ENCODE measurements at regions not wholly inside any gene's neighbourhood (a gene's known extent, or its start where the extent isn't known, plus 50 kb on each side); places are given as distances from the start of the nearest gene placed in this dataset.
"Not testable (repeated sequence)": the region's sequence is repeated elsewhere in the genome, so short reads cannot be mapped to it uniquely, and the experiment has no call there.

DNA sequence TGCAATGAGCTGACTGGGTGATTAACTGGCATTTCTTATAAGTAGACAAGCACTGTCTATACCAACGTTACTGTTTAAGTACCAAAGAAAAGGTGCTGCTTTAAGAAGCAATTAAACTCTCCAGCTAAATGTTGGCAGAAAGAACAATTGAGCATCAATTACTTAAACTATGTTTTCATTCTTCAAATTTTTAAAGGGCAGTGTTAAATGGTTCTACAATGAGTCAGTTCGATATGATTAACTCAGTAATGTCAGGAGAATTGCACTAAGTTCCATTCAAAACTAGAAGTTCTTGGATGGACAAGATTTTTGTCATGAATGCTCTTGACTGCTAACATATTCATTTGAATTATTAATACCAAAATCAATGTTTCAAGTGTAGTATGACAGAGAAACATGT is 593.7 kb downstream of the DNAH5 start:
- no peak for DNase-seq

DNA sequence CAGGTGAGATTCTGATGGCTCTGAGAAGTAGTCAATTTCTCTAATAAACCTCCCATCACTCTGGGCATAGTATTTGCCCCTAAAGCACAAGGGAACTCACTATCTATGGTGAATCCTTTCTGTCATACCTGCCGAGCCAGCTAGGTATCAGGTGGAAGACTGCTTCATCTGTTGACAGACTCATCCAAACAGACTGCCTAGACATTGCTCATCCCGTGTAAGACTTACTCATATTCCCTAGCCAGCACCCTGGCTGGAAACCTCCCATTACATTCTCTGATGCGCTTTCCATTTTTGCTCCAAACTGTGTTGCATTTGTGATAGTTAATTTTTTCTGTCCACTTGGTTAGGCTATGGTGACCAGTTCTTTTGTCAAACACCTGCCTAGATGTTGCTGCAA is 595.9 kb downstream of the DNAH5 start:
- no peak for DNase-seq

DNA sequence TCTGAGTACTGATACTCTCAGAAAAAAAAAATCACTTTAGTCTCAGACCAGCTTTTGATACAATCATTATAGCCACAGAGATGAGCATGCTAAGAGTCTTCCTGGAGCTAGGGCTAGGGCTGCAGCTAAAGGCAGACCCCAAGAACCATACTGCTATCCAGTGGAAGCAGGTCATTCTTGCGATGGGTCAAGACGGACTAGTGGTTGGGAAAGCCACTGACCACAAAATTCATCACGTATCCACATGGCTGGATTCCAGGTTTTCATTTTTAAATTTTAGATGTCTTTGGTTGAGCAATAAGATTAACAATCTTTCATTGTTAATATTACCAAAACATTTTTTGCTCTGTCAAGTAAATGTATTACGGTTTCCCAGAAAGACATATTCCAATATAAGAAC is 598.1 kb downstream of the DNAH5 start:
- DNase-seq = no peak

DNA sequence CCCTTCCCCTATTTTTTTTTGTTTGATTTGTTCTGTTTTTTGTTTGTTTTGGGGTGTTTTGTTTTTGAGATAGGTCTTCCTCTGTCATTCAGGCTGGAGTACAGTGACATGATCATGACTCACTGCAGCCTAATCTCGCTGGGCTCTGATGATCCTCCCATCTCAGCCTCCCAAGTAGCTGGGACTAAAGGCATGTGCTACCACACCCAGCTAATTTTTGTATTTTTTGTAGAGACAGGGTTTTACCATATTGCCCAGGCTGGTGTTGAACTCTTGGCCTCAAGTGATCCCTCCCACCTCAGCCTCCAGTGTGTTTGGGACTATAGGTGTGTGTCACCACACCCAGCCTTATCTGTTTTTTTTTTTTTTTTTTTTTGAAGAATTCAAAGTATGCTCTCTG is 605.4 kb downstream of the DNAH5 start:
- DNase-seq = no peak

DNA sequence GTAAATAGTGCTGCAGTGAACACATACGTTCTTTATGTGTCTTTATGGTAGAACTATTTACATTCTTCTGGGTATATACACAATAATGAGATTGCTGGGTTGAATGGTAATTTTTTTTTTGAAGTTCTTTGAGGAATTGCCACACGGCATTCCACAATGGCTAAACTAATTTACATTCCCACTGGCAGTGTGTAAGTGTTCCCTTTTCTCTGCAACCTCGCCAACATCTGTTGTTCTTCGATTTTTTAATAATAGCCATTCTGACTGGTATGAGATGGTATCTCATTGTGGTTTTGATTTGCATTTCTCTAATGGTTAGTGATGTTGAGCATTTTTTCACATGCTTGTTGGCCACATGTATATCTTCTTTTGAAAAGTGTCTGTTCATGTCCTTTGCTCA is 609.5 kb downstream of the DNAH5 start:
- not testable (repeated sequence) for DNase-seq

DNA sequence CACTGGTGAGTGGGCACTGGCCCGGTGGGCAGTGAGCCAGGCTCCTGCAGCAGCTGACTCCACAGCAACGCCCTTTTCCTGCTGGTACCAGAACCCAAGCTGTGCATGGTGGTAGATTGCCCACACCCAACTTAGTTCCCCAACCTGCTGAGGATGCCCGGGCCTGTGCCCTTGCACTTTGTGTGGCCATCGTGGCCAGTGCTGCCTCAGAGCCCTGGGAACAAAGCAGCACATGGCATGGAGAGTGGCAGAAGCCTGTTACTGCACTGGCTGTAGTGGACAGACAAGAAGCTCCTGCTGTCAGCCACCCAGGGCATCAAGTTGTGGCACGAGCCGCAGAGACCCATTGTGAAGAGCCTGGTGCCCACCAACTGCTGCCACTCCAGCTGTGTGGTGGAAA is 612.9 kb downstream of the DNAH5 start:
- no peak for DNase-seq

DNA sequence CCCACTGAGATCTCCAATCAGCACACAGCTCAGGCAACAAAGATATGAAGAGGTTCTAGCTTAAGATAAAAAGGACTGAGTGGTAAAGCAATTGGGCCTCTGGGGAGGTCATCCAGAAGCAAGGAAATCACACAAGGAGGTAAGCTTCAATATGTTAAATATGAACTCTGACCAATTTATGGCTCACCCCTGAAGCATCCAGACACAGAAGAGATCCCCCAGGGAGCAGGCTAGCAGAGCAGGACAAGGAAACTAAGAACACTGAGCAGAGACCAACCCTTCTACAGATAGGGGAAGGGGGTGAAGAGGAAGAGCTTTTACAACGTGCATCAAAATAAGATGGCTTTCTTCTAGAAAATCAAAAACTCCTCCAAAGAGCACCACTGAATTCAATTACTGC is 616.2 kb downstream of the DNAH5 start:
- no peak for DNase-seq

DNA sequence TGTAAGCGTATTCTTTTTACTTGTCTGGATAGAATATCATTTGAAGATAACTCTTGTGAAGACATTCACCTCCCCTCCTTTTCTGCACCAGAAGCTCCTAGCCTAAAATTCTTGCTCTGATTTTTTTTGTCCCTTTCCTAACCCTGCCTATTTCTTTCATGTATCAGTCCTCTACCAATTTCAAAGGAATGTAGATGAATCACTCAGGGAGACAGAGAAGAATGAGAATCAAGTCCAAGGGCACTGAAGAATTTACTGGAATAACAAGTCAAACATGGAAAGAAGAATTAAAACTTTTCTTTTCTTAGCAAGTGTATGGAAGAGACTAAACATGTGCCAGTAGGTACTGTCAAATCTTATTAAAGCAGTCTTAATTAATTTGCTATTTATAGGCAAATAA is 618.7 kb downstream of the DNAH5 start:
- DNase-seq = no peak

DNA sequence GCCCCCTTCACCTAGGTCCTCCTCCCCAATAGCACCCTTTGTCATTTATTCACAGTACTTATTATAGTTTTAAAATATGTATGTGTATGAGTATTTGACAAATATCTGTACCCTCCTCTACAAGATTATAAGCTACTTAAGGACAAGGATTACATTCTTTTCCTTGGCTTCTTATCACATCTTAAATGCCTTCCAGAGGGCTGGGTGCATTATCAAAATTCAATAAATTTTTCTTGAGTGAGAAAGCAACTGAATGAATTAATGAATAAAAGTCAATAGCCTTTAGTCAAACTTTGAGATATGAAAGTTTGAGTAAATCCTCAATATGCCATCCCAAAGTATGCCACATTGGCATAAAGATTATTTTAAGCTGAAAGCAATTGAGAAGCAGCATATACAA is 621.7 kb downstream of the DNAH5 start:
- no peak for DNase-seq

DNA sequence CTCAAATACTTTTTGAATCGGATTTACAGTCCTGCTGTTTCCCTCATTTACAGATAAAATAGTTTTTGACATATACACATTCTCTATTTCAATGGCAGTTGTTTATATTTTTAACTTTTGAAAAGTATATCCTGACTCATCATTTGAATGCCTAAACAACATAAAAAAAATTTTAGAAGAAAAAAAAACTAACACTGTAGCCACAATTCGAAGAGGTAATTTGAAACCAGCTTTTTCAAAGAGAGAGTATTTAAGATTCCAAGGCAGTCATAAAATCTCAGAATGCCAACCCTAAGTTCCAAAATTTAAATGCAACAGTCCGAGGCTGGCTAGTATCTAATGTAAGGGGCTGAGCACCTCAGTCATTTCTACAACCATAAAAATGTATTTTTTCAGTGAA is 626.8 kb downstream of the DNAH5 start:
- DNase-seq = no peak

DNA sequence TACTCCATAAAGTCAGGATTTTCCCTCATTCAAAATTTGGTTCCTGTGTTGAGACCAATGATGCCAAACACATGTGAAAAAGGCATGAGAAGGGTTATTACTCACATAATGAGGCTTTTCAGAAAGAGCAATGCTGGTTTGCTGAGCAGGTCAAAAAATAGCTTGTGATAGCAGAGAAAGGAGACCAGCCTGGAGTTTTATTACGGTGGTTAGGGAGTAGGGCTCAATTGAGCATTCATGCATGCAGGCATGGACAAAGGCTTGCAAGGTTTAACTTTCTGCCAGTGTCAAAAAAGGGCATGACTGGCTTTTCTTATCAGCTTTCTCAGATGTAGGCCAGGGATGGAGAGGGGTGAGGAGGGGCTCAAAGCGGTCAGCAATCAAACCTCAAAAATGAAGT is 628.3 kb downstream of the DNAH5 start:
- no peak for DNase-seq

DNA sequence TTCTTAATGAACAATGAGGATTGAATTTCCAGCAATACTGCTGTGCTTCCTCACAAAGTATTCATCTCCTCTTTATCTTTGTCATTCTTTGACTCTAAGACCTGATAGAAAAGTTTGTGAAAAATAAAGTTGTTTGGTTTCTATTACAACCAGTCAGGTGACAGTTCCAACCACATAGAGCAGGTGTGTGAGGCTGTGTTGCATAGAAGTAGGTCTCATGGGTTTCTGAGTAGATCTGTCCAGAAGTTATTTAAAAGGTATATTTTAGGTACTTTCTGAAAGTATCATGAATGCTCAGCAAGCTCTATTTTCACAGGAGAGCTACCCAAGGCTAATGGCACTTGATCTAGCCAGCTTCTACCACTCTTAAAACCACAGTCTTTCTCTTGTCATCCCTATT is 637.0 kb downstream of the DNAH5 start:
- no peak for DNase-seq

DNA sequence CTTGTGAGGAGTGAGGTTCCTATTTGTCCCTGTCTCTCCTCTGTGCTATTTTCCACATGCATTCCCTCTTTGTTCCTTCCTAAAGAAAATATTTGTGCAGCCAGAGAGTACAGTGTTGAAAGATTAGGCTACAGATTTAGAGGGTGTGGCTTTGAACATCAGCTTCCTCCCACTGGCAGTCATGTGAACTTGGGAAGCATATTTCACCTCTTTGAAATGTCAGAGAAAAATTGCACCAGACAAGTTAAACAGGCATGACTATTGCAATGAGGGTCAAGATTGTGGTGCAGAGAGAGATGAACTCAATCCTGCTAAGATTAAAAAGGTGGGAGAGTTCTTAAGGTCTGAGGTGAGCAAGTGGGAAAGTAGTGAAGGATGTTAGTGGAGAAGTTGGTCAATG is 641.0 kb downstream of the DNAH5 start:
- no peak for DNase-seq

DNA sequence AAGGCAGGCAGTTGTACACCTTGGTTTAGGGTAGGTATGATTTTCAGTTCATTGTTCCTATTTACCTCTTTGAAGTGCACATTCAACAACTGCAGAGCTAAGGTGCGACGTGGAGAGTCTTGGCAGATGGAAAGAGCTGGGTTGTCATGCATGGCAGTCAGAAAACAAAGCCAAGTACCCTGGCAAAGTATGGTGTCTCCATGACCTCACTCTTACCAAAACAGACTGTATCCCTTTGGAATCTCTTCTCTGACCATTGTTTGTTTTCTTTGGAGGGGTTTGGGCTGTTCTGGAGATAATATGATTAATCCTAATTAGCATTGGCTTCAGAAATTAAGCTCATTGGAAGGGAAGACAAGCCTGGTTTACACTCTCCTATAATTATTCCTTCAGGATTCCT is 665.7 kb downstream of the DNAH5 start:
- no peak for DNase-seq

DNA sequence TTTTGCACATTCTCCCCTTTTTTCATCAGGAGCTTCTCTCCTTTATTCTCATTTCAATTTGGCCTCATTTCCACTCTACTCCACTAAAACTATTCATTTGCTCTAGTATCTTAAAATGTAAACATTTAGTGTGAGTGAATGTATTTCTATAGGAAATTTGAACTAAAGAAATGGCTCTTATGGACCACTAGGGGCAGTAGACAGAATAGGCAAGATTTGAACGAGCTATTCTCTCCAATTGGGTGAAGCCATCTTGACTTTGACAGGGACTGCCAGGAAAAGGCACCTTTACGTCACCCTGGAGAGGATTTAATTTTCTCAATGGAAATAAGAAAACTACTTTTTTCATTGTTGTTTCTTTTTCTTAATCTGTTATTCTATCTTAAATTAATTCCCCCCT is 666.3 kb downstream of the DNAH5 start:
- DNase-seq = no peak

DNA sequence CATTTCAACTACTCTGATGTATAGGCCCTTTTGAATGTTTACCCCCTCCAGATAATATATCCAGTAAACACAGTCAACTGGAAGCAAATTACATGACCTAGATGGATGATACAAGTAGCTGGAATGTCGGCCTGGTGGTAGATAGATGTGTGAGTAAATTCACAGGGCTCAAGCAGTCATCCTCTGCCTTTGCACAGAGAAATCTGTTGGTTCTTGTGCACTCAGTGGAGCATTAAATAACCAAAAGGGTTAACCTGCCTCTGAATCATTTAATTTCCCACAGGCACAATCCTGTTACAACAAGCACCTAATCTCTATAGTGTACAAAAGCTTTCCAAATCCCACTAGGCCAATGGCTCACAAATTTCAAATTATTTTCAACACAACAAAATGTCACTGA is 668.3 kb downstream of the DNAH5 start:
- DNase-seq = no peak

DNA sequence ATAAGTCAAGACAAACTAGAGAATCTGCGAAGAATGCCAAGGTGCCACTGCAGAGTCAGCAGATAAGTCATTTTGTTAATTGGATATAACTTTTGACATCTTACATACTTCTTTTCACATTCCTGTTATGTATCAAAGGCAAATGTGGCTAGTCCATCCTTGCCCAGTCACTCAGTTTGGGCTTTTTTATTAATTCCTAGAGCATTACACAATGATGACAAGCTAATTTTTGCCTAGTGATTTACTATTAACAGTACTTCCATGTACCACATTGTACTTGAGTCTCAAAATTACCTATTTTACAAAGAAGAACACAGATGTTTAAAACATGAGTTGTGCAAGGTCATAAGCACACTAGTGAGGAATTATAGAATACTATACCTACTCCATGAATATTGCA is 680.8 kb downstream of the DNAH5 start:
- no peak for DNase-seq

DNA sequence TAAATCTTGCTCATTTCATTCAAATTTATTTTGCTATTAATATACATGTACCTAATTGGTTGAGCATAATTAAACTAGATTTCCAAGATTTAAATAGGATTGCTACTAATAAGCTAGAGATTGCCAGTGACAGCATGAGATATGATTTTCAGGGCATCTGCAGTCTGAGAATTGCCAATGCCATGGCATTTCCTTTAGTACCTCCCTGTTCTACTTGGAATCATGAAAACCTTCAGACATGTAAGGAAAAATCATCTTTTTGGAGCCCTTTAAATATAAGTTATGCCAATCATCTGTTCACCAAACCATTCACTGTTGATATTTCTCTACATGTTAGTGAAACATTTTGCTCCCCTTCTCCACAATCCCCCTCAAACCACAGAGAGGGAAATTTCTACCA is 691.4 kb downstream of the DNAH5 start:
- no peak for DNase-seq

DNA sequence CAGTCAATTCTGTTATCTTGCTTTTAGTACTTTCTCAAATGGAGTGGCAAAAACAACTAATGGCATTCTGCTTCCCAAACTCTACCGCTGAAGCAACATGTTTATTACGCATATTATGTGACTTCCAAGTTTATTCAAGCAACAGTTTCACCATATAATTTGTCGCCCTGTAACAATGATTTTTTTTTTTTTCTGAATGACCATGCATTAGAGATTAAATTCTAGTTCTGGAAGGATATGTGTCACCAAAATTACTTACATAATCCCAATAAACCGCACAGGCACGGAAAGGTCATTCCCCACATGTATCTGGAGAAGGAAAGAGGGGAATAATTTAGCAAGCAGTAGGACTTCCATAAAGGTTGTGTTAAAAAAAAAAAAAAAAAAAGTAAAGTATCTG is 691.8 kb downstream of the DNAH5 start:
- DNase-seq = no peak

DNA sequence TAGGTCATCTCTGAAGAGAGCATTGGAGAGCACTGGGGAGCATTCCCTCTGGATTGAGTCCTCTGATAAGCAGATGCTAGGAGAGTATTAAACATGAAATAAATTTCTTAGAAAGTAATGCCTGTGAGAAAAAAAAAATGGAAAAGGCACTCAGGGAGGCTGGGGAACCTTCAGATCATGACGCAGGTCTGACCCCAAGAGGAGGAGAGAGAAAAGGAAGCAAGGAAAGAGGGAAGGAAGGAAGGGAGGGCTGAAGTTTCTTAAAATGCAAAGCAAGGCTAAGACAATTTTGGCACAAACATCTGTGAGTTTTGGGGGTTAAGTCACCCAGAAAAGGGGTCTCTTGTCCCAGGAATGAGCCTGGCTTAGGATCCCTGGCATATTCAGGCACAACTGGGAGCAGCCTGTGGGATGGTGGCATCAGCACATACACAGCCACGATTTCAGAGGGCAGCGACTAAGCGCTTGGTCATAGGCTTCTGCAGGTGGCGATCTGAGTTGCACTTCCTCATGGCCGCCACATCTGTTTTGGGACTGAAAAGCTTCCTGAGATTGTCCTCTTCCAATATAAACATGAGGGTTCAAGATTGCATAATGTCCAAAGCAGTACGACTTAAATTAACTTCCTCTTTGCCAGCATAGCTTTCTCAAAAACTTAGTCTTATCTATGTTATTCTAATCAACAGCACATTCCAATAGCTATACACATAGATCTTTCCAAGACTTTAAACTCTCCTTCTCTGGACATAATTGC is 692.7 kb downstream of the DNAH5 start:
- DNase-seq = peak in 8 of 51 donors; percentile 0 to 6 (median 4)

DNA sequence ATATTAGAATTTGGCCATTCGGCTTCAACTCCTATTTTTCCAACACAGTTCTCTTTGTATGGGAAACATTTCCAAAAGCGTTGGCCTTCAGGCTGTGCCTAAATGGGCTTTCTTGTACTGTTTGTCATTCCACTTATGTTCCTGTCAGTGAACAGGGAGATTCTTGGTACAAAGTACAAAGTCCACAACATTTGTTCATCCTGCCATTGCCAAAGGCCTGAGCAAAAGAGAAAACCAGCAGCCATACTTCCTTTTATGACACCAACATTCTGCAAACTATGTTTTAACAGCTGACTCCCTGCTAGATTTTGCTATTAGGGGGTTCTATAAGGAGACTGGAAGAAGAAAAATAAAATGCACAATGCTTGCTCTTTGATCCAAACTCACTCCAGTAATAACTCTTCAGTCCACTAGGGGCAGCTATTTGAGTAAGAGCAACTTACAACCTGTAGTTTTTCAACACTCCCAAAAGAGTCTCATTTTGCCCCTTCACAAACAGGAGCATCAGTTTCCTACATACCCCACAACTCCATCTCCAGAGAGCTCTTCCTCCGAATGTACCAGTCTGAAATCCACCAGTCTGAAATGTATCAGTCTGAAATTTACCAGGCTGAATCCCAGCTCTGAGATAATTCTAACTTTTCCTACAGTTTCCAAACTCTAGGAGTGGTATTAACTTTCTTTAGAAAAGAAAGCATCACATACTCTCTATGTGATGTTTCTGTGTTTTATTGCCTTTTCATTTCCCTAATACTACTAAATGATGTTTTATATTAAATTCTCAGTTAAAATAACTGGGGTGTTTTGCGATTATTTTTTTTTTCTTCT is 693.8 kb downstream of the DNAH5 start:
- DNase-seq = no peak

DNA sequence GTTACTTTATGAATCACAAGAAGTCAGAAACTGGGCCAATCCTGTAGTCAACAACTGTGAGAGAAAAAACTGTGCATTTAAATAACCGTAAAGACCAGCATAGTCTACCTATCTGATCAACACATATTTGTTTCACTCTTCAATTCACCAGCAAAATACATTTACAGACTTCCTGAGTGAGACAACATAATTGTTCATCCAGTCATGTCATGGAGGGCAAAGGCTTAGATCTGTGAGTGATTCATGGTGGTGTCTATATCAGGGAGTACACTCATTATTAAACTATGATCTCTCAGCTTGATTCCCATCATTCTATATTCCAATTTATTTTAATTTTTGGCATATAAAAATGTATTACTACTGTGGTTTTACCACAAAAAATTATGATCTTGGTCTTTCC is 694.6 kb downstream of the DNAH5 start:
- DNase-seq = no peak

DNA sequence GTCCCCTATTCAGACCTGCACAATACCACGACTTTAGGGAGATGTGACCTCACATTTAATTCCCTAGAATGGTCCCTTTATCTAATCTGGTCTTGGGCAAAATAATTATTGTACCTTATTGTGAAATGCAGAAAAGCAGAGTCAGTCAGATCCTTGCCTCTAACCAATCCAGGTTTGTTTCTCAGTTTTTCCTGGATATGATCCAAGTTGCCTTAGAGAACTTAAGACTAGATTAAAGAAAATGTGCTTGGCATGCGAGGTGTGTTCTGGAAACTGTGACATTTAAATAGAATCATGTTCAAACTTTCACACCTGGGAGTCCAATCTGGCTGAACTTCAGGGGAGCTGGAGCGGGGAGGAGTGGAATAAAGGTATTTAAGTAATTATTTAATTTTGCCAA is 696.2 kb downstream of the DNAH5 start:
- DNase-seq = no peak

All from hypothalamus (tissue), 51 donors.